ENCODE measurements at regions not wholly inside any gene's neighbourhood (a gene's known extent, or its start where the extent isn't known, plus 50 kb on each side); places are given as distances from the start of the nearest gene placed in this dataset.

DNA sequence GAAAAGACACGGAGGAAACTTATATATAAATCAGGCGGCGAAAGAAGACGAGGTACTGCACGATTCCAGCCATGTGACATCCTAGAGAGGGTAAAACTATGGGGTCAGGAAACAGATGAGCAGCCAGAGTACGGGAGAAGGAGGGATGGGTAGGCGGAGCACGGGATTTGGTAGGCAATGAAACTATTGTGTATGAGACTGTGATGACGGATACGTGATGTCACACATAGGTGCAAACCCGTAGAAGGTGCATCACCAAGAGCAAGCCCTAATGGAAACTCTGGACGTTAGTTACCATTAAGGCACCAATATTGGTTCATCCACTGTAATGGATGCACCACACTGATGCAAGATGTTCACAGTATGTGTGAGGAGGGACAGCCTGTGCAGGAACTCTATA lies 93.8 kb upstream of the MGMT start:
- no peak overlapping the region for H2AK5ac ChIP-seq (ENCODE audit: low read depth, low read length)
- no peak overlapping the region for H3K4ac ChIP-seq (ENCODE audit: low read length)
- H3K79me1 ChIP-seq (ENCODE audit: low read depth, low read length), result no peaks in the 10 kb centered on the region
- H3K36me3 ChIP-seq (replicated peaks in 1 of 2; ENCODE audit: control insufficient read depth in 2 of 2, insufficient read depth in 2 of 2, low read length in 2 of 2), result no peaks in the 10 kb centered on the region
- no peak overlapping the region for H2BK120ac ChIP-seq (ENCODE audit: low read depth, low read length)
- no peak for DNase-seq (ENCODE audit: low spot score)
- no peaks in the 10 kb centered on the region for H3K9me3 ChIP-seq (replicated peaks in 1 of 2; ENCODE audit: control insufficient read depth in 2 of 2, insufficient read depth in 1 of 2, low read depth in 1 of 2, low read length in 2 of 2)
- no peaks in the 10 kb centered on the region for H3K27me3 ChIP-seq (ENCODE audit: control insufficient read depth in 3 of 3, insufficient read depth in 3 of 3, low read depth in 1 of 3, low read length in 3 of 3)
- no peak overlapping the region for H3K4me2 ChIP-seq (ENCODE audit: insufficient read depth, low read length, poor library complexity, severe bottlenecking)
- no peak overlapping the region for H2AFZ ChIP-seq (ENCODE audit: low read length)
- no peak overlapping the region for H2BK12ac ChIP-seq (ENCODE audit: low read length)
- no peak overlapping the region for H3K14ac ChIP-seq (ENCODE audit: low read length)
- H3K4me3 ChIP-seq (ENCODE audit: low read length in 2 of 2), result no peak overlapping the region
- no peaks in the 10 kb centered on the region for H3K4me1 ChIP-seq (ENCODE audit: control insufficient read depth in 2 of 2, insufficient read depth in 1 of 2, low read depth in 1 of 2, low read length in 2 of 2)
- no peak overlapping the region for H2BK5ac ChIP-seq (ENCODE audit: low read length)
- no CpG with 5 or more reads among the region's 12 CpGs for WGBS, 2 donors (ENCODE audit: extremely low coverage in 2 of 2, insufficient read length in 2 of 2, insufficient replicate concordance in 1 of 2)
- no peak overlapping the region for H3K27ac ChIP-seq (replicated peaks; ENCODE audit: low read length)
- H2BK15ac ChIP-seq (ENCODE audit: low read length), result no peak overlapping the region
- no peak overlapping the region for H4K8ac ChIP-seq (ENCODE audit: low read depth, low read length)
- H3K23ac ChIP-seq (ENCODE audit: low read depth, low read length, poor library complexity), result no peak overlapping the region
- H3K18ac ChIP-seq (ENCODE audit: low read length), result no peak overlapping the region
- no peak overlapping the region for H3K9ac ChIP-seq (ENCODE audit: low read depth, low read length, poor library complexity)
- no peak overlapping the region for H4K91ac ChIP-seq (ENCODE audit: low read depth, low read length, poor library complexity)

DNA sequence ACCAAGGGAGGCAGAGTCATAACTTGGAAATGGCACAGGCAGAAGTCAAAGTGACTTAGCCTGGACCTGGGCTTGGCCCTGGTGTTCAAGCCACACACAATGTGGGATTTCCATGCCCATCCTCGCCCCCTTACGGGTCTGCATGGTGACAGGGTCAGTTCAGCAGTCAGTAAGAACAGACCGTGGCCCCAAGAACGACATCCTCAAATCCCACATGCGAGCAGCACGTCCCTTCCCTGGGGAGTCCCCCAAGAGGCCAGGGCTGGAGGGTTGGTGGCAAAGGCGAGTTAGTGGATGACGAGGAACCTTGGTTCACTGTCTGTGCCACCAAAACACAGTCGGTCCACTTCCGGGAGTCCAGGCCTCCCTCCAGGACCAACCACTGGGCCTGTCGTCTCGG lies 93.3 kb upstream of the MGMT start:
- no CpG with 5 or more reads among the region's 12 CpGs for WGBS, 2 donors (ENCODE audit: extremely low coverage in 2 of 2, insufficient read length in 2 of 2, insufficient replicate concordance in 1 of 2)
- Histone ChIP-seq H2BK120ac (ENCODE audit: low read depth, low read length) (no peak overlapping the region), H3K14ac (ENCODE audit: low read length) (no peak overlapping the region)

DNA sequence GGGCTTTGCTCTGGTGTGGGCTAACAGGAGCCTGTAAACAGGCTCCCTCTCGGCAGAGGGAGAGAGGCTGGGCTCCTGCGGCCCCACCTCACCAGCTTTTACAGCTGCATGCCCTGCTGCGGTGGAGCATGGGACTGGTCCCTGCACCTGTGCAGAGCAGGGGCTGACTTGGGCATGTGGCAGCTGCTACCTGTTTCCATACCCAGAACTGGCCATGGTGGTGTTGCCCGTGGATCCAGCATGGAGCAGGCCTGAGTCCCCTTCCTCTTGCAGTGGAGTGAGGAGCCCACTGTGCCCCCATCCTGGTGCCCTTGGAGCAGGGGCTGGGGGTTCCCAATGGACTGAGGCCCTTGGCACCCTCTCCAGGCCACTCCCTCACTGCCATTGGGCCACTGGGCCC lies 91.9 kb upstream of the MGMT start:
- Histone ChIP-seq H3K9me3 (replicated peaks in 1 of 2; ENCODE audit: control insufficient read depth in 2 of 2, insufficient read depth in 1 of 2, low read depth in 1 of 2, low read length in 2 of 2) (no peaks in the 10 kb centered on the region), H3K4me3 (ENCODE audit: low read length in 2 of 2) (no peak overlapping the region), H3K4ac (ENCODE audit: low read length) (no peak overlapping the region), H2BK120ac (ENCODE audit: low read depth, low read length) (no peak overlapping the region), H2AK5ac (ENCODE audit: low read depth, low read length) (no peak overlapping the region), H3K27me3 (ENCODE audit: control insufficient read depth in 3 of 3, insufficient read depth in 3 of 3, low read depth in 1 of 3, low read length in 3 of 3) (no peaks in the 10 kb centered on the region), H2BK5ac (ENCODE audit: low read length) (no peak overlapping the region), H3K23ac (ENCODE audit: low read depth, low read length, poor library complexity) (no peak overlapping the region), H2AFZ (ENCODE audit: low read length) (no peak overlapping the region), H2BK12ac (ENCODE audit: low read length) (no peak overlapping the region), H3K4me2 (ENCODE audit: insufficient read depth, low read length, poor library complexity, severe bottlenecking) (no peak overlapping the region), H3K36me3 (replicated peaks in 1 of 2; ENCODE audit: control insufficient read depth in 2 of 2, insufficient read depth in 2 of 2, low read length in 2 of 2) (no peaks in the 10 kb centered on the region), H3K27ac (replicated peaks; ENCODE audit: low read length) (no peak overlapping the region), H2BK15ac (ENCODE audit: low read length) (no peak overlapping the region), H4K91ac (ENCODE audit: low read depth, low read length, poor library complexity) (no peak overlapping the region), H3K79me1 (ENCODE audit: low read depth, low read length) (no peaks in the 10 kb centered on the region), H3K9ac (ENCODE audit: low read depth, low read length, poor library complexity) (no peak overlapping the region), H4K8ac (ENCODE audit: low read depth, low read length) (no peak overlapping the region), H3K4me1 (ENCODE audit: control insufficient read depth in 2 of 2, insufficient read depth in 1 of 2, low read depth in 1 of 2, low read length in 2 of 2) (no peaks in the 10 kb centered on the region), H3K18ac (ENCODE audit: low read length) (peak overlapping the region; percentile 20), H3K14ac (ENCODE audit: low read length) (peak overlapping the region; percentile 42)
- WGBS, 2 donors (ENCODE audit: extremely low coverage in 2 of 2, insufficient read length in 2 of 2, insufficient replicate concordance in 1 of 2), result no CpG with 5 or more reads among the region's 4 CpGs
- DNase-seq (ENCODE audit: low spot score), result no peak

More for the DNA sequence above, 93.3 kb upstream of the MGMT start:
- H3K23ac ChIP-seq (ENCODE audit: low read depth, low read length, poor library complexity), result no peak overlapping the region
- no peak for DNase-seq (ENCODE audit: low spot score)
- H2BK5ac ChIP-seq (ENCODE audit: low read length), result no peak overlapping the region
- H2AFZ ChIP-seq (ENCODE audit: low read length), result no peak overlapping the region
- no peaks in the 10 kb centered on the region for H3K79me1 ChIP-seq (ENCODE audit: low read depth, low read length)
- H4K8ac ChIP-seq (ENCODE audit: low read depth, low read length), result no peak overlapping the region
- no peaks in the 10 kb centered on the region for H3K36me3 ChIP-seq (replicated peaks in 1 of 2; ENCODE audit: control insufficient read depth in 2 of 2, insufficient read depth in 2 of 2, low read length in 2 of 2)
- H3K27me3 ChIP-seq (ENCODE audit: control insufficient read depth in 3 of 3, insufficient read depth in 3 of 3, low read depth in 1 of 3, low read length in 3 of 3), result no peaks in the 10 kb centered on the region
- no peak overlapping the region for H4K91ac ChIP-seq (ENCODE audit: low read depth, low read length, poor library complexity)
- H3K4ac ChIP-seq (ENCODE audit: low read length), result no peak overlapping the region
- H3K4me2 ChIP-seq (ENCODE audit: insufficient read depth, low read length, poor library complexity, severe bottlenecking), result no peak overlapping the region
- H3K4me1 ChIP-seq (ENCODE audit: control insufficient read depth in 2 of 2, insufficient read depth in 1 of 2, low read depth in 1 of 2, low read length in 2 of 2), result no peaks in the 10 kb centered on the region
- H3K27ac ChIP-seq (replicated peaks; ENCODE audit: low read length), result no peak overlapping the region
- no peak overlapping the region for H2BK12ac ChIP-seq (ENCODE audit: low read length)
- peak overlapping the region; percentile 17 for H3K18ac ChIP-seq (ENCODE audit: low read length)
- no peaks in the 10 kb centered on the region for H3K9me3 ChIP-seq (replicated peaks in 1 of 2; ENCODE audit: control insufficient read depth in 2 of 2, insufficient read depth in 1 of 2, low read depth in 1 of 2, low read length in 2 of 2)
- H3K9ac ChIP-seq (ENCODE audit: low read depth, low read length, poor library complexity), result no peak overlapping the region
- H2AK5ac ChIP-seq (ENCODE audit: low read depth, low read length), result no peak overlapping the region
- no peak overlapping the region for H2BK15ac ChIP-seq (ENCODE audit: low read length)
- no peak overlapping the region for H3K4me3 ChIP-seq (ENCODE audit: low read length in 2 of 2)

DNA sequence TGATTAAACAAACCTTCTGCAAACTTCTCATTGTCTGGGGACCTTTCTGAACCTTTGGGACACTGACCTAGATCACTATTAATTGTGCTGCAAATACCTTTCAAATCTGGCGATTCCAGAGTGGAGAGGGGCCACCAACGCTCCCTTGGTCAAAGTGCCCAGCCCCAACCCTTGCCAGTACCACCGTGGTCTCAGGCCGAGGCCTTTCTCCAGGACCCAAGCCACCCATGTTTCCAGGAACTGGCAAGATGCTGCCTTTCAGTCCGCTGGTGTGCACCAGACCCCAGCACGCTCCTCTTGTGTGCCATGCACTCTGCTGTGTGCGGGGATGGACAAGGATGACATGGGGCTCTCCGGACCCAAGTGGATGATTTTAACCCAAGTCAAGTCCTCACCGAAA lies 91.1 kb upstream of the MGMT start:
- Histone ChIP-seq H2BK15ac (ENCODE audit: low read length) (no peak overlapping the region), H3K79me1 (ENCODE audit: low read depth, low read length) (no peaks in the 10 kb centered on the region), H3K4me1 (ENCODE audit: control insufficient read depth in 2 of 2, insufficient read depth in 1 of 2, low read depth in 1 of 2, low read length in 2 of 2) (no peaks in the 10 kb centered on the region), H2AK5ac (ENCODE audit: low read depth, low read length) (no peak overlapping the region), H3K14ac (ENCODE audit: low read length) (no peak overlapping the region), H3K9ac (ENCODE audit: low read depth, low read length, poor library complexity) (no peak overlapping the region), H3K36me3 (replicated peaks in 1 of 2; ENCODE audit: control insufficient read depth in 2 of 2, insufficient read depth in 2 of 2, low read length in 2 of 2) (no peaks in the 10 kb centered on the region), H3K18ac (ENCODE audit: low read length) (peak overlapping the region; percentile 53), H3K27me3 (ENCODE audit: control insufficient read depth in 3 of 3, insufficient read depth in 3 of 3, low read depth in 1 of 3, low read length in 3 of 3) (no peaks in the 10 kb centered on the region), H2BK5ac (ENCODE audit: low read length) (no peak overlapping the region), H2BK120ac (ENCODE audit: low read depth, low read length) (no peak overlapping the region), H3K4ac (ENCODE audit: low read length) (no peak overlapping the region), H3K23ac (ENCODE audit: low read depth, low read length, poor library complexity) (no peak overlapping the region), H3K9me3 (replicated peaks in 1 of 2; ENCODE audit: control insufficient read depth in 2 of 2, insufficient read depth in 1 of 2, low read depth in 1 of 2, low read length in 2 of 2) (no peaks in the 10 kb centered on the region), H2BK12ac (ENCODE audit: low read length) (no peak overlapping the region), H4K91ac (ENCODE audit: low read depth, low read length, poor library complexity) (no peak overlapping the region), H4K8ac (ENCODE audit: low read depth, low read length) (no peak overlapping the region), H3K4me3 (ENCODE audit: low read length in 2 of 2) (no peak overlapping the region), H3K27ac (replicated peaks; ENCODE audit: low read length) (no peak overlapping the region), H2AFZ (ENCODE audit: low read length) (no peak overlapping the region), H3K4me2 (ENCODE audit: insufficient read depth, low read length, poor library complexity, severe bottlenecking) (no peak overlapping the region)
- no peak for DNase-seq (ENCODE audit: low spot score)
- WGBS, 2 donors (ENCODE audit: extremely low coverage in 2 of 2, insufficient read length in 2 of 2, insufficient replicate concordance in 1 of 2), result no CpG with 5 or more reads among the region's 9 CpGs

All from neuronal stem cell (in vitro differentiated cells).